ENCODE measurements at regions not wholly inside any gene's neighbourhood (a gene's known extent, or its start where the extent isn't known, plus 50 kb on each side); places are given as distances from the start of the nearest gene placed in this dataset.
A peak's percentile ranks its signal among the peaks of the same experiment; 100 is the strongest.
"Not testable (repeated sequence)": the region's sequence is repeated elsewhere in the genome, so short reads cannot be mapped to it uniquely, and the experiment has no call there.

- not testable (repeated sequence) for DNase-seq
Observed at GRCh38 chr15:91415258-91415657, 315.2 kb downstream of the SV2B start.

- DNase-seq, result no peak
Observed at GRCh38 chr15:91420689-91421088, 320.6 kb downstream of the SV2B start.

- peak; percentile 51 for DNase-seq
Observed at GRCh38 chr15:91422797-91423196, 322.7 kb downstream of the SV2B start.

GRCh38 chr15:91424001-91424400 lies 323.9 kb downstream of the SV2B start:
- no peak for DNase-seq

GRCh38 chr15:91426412-91426811 lies 326.4 kb downstream of the SV2B start:
- peak; percentile 51 for DNase-seq

GRCh38 chr15:91429973-91430372 lies 329.9 kb downstream of the SV2B start:
- DNase-seq, result no peak

GRCh38 chr15:91431041-91431715 lies 331.1 kb downstream of the SV2B start:
- DNase-seq, result no peak

- DNase-seq, result no peak
Observed at GRCh38 chr15:91435113-91435512, 335.1 kb downstream of the SV2B start.

- no peak for DNase-seq
Observed at GRCh38 chr15:91444656-91445055, 344.6 kb downstream of the SV2B start.

- no peak for DNase-seq
Observed at GRCh38 chr15:91445695-91446228, 345.7 kb downstream of the SV2B start.

GRCh38 chr15:91447991-91448644 lies 348.1 kb downstream of the SV2B start:
- DNase-seq, result peak; percentile 27

- DNase-seq, result peak; percentile 60
Observed at GRCh38 chr15:91453376-91453775, 353.3 kb downstream of the SV2B start.

GRCh38 chr15:91456251-91456718 lies 356.2 kb downstream of the SV2B start:
- DNase-seq, result no peak

- no peak for DNase-seq
Observed at GRCh38 chr15:91456921-91457320, 356.9 kb downstream of the SV2B start.

GRCh38 chr15:91461377-91461776 lies 361.3 kb downstream of the SV2B start:
- no peak for DNase-seq

- no peak for DNase-seq
Observed at GRCh38 chr15:91465086-91465485, 365.0 kb downstream of the SV2B start.

- DNase-seq, result no peak
Observed at GRCh38 chr15:91465696-91466095, 365.6 kb downstream of the SV2B start.

- DNase-seq, result peak; percentile 28
Observed at GRCh38 chr15:91468871-91469580, 369.0 kb downstream of the SV2B start.

- peak; percentile 91 for DNase-seq
Observed at GRCh38 chr15:91469632-91470567, 369.8 kb downstream of the SV2B start.

- DNase-seq, result peak; percentile 38
Observed at GRCh38 chr15:91471468-91471867, 371.4 kb downstream of the SV2B start.

- peak; percentile 81 for DNase-seq
Observed at GRCh38 chr15:91472316-91472756, 372.3 kb downstream of the SV2B start.

GRCh38 chr15:91473894-91474545 lies 374.0 kb downstream of the SV2B start:
- DNase-seq, result no peak

All from CD4-positive, alpha-beta T cell treated with Interleukin-17A for 1 hour (primary cell).